Left renal pelvis (tissue), 4 donors: ENCODE measurements at regions not wholly inside any gene's neighbourhood (a gene's known extent, or its start where the extent isn't known, plus 50 kb on each side); places are given as distances from the start of the nearest gene placed in this dataset.

Source experiments
- DNase-seq, 4 donors: peaks; one replicate each; pipeline ENCODE4 v3.0.0-alpha.2; 2013; ENCODE audit warnings: low read depth in 4 of 4, low spot score in 3 of 4

GRCh38 chr12:127308148-127308547, 958.8 kb upstream of the TMEM132C start:
- no peak for DNase-seq

- no peak for DNase-seq
These were observed 956.4 kb upstream of the TMEM132C start for GRCh38 chr12:127310548-127310947.

- no peak for DNase-seq
These were observed 955.1 kb upstream of the TMEM132C start for GRCh38 chr12:127311720-127312364.

GRCh38 chr12:127324681-127325080, 942.3 kb upstream of the TMEM132C start:
- no peak for DNase-seq

- no peak for DNase-seq
These were observed 939.0 kb upstream of the TMEM132C start for GRCh38 chr12:127327986-127328385.

GRCh38 chr12:127328867-127329266, 938.1 kb upstream of the TMEM132C start:
- no peak for DNase-seq

GRCh38 chr12:127334365-127334764, 932.6 kb upstream of the TMEM132C start:
- DNase-seq, result no peak

GRCh38 chr12:127334912-127335644, 931.9 kb upstream of the TMEM132C start:
- DNase-seq, result no peak

GRCh38 chr12:127336416-127336815, 930.6 kb upstream of the TMEM132C start:
- DNase-seq, result no peak

- no peak for DNase-seq
These were observed 927.9 kb upstream of the TMEM132C start for GRCh38 chr12:127339065-127339464.

- DNase-seq, result no peak
These were observed 926.6 kb upstream of the TMEM132C start for GRCh38 chr12:127340381-127340780.

GRCh38 chr12:127342861-127343260, 924.1 kb upstream of the TMEM132C start:
- no peak for DNase-seq

GRCh38 chr12:127343940-127344339, 923.0 kb upstream of the TMEM132C start:
- no peak for DNase-seq

- DNase-seq, result no peak
These were observed 915.4 kb upstream of the TMEM132C start for GRCh38 chr12:127351481-127352010.

GRCh38 chr12:127355061-127355841, 911.7 kb upstream of the TMEM132C start:
- DNase-seq, result no peak

- DNase-seq, result no peak
These were observed 908.1 kb upstream of the TMEM132C start for GRCh38 chr12:127358888-127359287.

- DNase-seq, result no peak
These were observed 906.4 kb upstream of the TMEM132C start for GRCh38 chr12:127360580-127360979.

- no peak for DNase-seq
These were observed 904.8 kb upstream of the TMEM132C start for GRCh38 chr12:127362121-127362520.

- DNase-seq, result no peak
These were observed 903.6 kb upstream of the TMEM132C start for GRCh38 chr12:127363392-127363791.

GRCh38 chr12:127373559-127373958, 893.4 kb upstream of the TMEM132C start:
- DNase-seq, result no peak

GRCh38 chr12:127374447-127374846, 892.5 kb upstream of the TMEM132C start:
- no peak for DNase-seq
